OCI-LY7 (cell line): ENCODE measurements at regions not wholly inside any gene's neighbourhood (a gene's known extent, or its start where the extent isn't known, plus 50 kb on each side); places are given as distances from the start of the nearest gene placed in this dataset.

Experiments used
- BruUV-seq: library from RNA; stranded (reverse); fragments of 400-500 nt; replicated peaks from 2 replicates; lab custom pipeline; 2021; lab: Mats Ljungman, UMichigan
- CTCF ChIA-PET: fragments of 300-600 bp; sonication (Branson Sonifier 250); formaldehyde crosslinking; loops from one replicate; lab custom pipeline; 2022; ENCODE audit warnings: antibody characterized with exemption; ENCODE audit not compliant: unreplicated experiment; lab: Charles Lee
- POLR2A ChIA-PET: fragments of 300-600 bp; sonication (Branson Sonifier 250); formaldehyde crosslinking; loops from one replicate; lab custom pipeline; 2022; ENCODE audit warnings: antibody characterized with exemption; lab: Charles Lee
- DNase-seq: peaks from one replicate; pipeline ENCODE4 v3.0.0-alpha.2; 2015; ENCODE audit warnings: low spot score
- H2AFZ ChIP-seq: fragments of 200-600 bp; sonication (generic), shearing (Covaris generic); 2 replicates; pipeline ENCODE4 v1.6.1; 2014; ENCODE audit warnings: mild to moderate bottlenecking, antibody characterized with exemption, low read length, moderate library complexity
- H3K27ac ChIP-seq: fragments of 200-600 bp; sonication (generic); 2 replicates; pipeline ENCODE4 v1.5.1; 2014; ENCODE audit warnings: mixed run types, low read depth, mild to moderate bottlenecking, moderate library complexity, low read length, inconsistent platforms; ENCODE audit not compliant: poor library complexity, severe bottlenecking
- H3K36me3 ChIP-seq: fragments of 200-600 bp; sonication (generic); 2 replicates; pipeline ENCODE4 v1.6.1; 2014; ENCODE audit warnings: mild to moderate bottlenecking, antibody characterized with exemption, low read length, moderate library complexity, mixed read lengths; ENCODE audit not compliant: insufficient read depth
- H3K4me1 ChIP-seq: fragments of 200-600 bp; sonication (generic); 2 replicates; pipeline ENCODE4 v1.5.1; 2014; ENCODE audit warnings: mild to moderate bottlenecking, low read length; ENCODE audit not compliant: insufficient read depth, poor library complexity, severe bottlenecking
- H3K4me2 ChIP-seq: fragments of 200-600 bp; sonication (generic); 2 replicates; pipeline ENCODE4 v1.6.1; 2014; ENCODE audit warnings: mild to moderate bottlenecking, low read length
- H3K4me3 ChIP-seq: fragments of 200-600 bp; sonication (generic); 2 replicates; pipeline ENCODE4 v1.5.1; 2014; ENCODE audit warnings: mild to moderate bottlenecking, low read depth, low read length; ENCODE audit not compliant: poor library complexity, severe bottlenecking
- H3K79me2 ChIP-seq: fragments of 200-600 bp; sonication (generic); 2 replicates; pipeline ENCODE4 v1.6.1; 2016; ENCODE audit warnings: low read depth, mild to moderate bottlenecking, low read length, moderate library complexity, mixed read lengths; ENCODE audit not compliant: insufficient read depth
- H3K9me2 ChIP-seq: fragments of 200-600 bp; sonication (generic); 2 replicates; pipeline ENCODE4 v1.6.1; 2016; ENCODE audit warnings: mild to moderate bottlenecking, low read length, mixed read lengths; ENCODE audit not compliant: insufficient read depth
- H3K9me3 ChIP-seq: fragments of 200-600 bp; sonication (generic); 2 replicates; pipeline ENCODE4 v1.6.1; 2014; ENCODE audit warnings: mild to moderate bottlenecking, mixed run types, low read length, mixed read lengths
- H4K20me1 ChIP-seq: fragments of 200-600 bp; sonication (generic); 2 replicates; pipeline ENCODE4 v1.6.1; 2014; ENCODE audit warnings: mild to moderate bottlenecking, antibody characterized with exemption, low read length, moderate library complexity, mixed read lengths; ENCODE audit not compliant: insufficient read depth
- EZH2phosphoT487 ChIP-seq: fragments of 200-600 bp; sonication (generic); IDR thresholded peaks from 2 replicates; pipeline ENCODE4 v1.6.1; 2018; ENCODE audit warnings: low read depth, borderline replicate concordance, mild to moderate bottlenecking, mixed run types, antibody characterized with exemption, low read length, moderate library complexity, mixed read lengths
- intact Hi-C: fragments of 100-400 bp; cut with micrococcal nuclease; formaldehyde crosslinking; loops from one replicate; pipeline ENCODE4 v1.10.0; 2022; ENCODE audit not compliant: unreplicated experiment
- TF ChIP-seq, protein P1 (sequence below): fragments of 200-600 bp; sonication (generic); conservative IDR thresholded peaks from 2 replicates; pipeline ENCODE4 v1.5.1; 2014; ENCODE audit warnings: mild to moderate bottlenecking, antibody characterized with exemption, low read length, moderate library complexity, mixed read lengths

DNA sequence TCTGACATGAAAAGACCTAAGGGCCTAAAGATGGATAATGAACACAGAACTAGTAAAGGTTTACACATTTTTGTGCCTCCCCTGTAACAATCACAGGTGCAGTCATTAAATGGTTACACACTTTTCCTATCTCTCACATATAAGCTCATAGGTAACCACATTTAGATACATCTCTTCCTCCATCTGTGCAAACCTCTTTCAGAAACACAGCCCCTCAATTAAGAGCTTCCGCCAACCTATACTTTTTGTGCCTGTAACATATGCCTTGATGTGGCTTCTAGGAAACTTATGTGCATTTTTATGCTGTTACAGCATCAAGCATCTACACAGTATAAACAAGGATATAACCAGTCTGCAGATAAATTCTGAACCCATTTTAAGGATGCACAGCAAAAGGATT, 643.3 kb downstream of the BCL11A start:
- Histone ChIP-seq H3K79me2 (no peaks in the 10 kb centered on the region), H3K4me3 (no peak overlapping the region), H3K36me3 (no peaks in the 10 kb centered on the region), H3K27ac (no peak overlapping the region), H3K9me3 (no peaks in the 10 kb centered on the region), H4K20me1 (no peaks in the 10 kb centered on the region), H2AFZ (no peak overlapping the region), H3K4me1 (peaks cover 8% of the 10 kb centered on the region), H3K4me2 (no peak overlapping the region; the same call in 1 of the 2 replicates), H3K9me2 (no peaks in the 10 kb centered on the region)
- no TSS peak for BruUV-seq
- peak; percentile 17 for DNase-seq
- intact Hi-C loops = no loop called here
- TF ChIP-seq, protein P1, sequence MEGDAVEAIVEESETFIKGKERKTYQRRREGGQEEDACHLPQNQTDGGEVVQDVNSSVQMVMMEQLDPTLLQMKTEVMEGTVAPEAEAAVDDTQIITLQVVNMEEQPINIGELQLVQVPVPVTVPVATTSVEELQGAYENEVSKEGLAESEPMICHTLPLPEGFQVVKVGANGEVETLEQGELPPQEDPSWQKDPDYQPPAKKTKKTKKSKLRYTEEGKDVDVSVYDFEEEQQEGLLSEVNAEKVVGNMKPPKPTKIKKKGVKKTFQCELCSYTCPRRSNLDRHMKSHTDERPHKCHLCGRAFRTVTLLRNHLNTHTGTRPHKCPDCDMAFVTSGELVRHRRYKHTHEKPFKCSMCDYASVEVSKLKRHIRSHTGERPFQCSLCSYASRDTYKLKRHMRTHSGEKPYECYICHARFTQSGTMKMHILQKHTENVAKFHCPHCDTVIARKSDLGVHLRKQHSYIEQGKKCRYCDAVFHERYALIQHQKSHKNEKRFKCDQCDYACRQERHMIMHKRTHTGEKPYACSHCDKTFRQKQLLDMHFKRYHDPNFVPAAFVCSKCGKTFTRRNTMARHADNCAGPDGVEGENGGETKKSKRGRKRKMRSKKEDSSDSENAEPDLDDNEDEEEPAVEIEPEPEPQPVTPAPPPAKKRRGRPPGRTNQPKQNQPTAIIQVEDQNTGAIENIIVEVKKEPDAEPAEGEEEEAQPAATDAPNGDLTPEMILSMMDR = no peak
- TF ChIP-seq EZH2phosphoT487 = no peak
- ChIA-PET POLR2A (interaction anchor here (1.3 kb wide), 1 partner anchor 13 kb away, joined by 4 read pairs; no protein-coding TSS in a partner anchor), CTCF (no interaction called here)

DNA sequence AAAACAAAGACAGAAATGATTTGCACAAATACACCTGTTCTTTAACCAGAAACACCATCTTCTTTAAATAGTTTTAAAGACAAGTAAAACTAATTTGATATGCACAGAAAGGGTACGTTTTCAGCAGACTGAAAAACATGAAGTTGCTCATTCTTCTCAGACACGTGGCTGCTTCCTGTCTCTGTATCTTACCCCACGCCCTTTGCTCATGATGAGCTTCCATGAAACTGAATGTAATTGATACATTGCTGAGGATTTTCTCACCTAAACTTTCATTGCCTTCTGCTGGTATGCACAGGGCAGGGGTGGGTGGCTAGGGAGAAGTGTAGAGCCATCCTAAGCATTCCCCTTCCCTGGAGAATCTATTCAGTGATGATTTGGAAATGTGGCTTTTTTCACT, 644.3 kb downstream of the BCL11A start:
- peaks cover 8% of the 10 kb centered on the region for H3K4me1 ChIP-seq
- H3K27ac ChIP-seq = no peak overlapping the region
- H3K9me2 ChIP-seq = no peaks in the 10 kb centered on the region
- CTCF ChIA-PET = no interaction called here
- H3K4me2 ChIP-seq = no peak overlapping the region
- no peaks in the 10 kb centered on the region for H4K20me1 ChIP-seq
- no peak for DNase-seq
- H2AFZ ChIP-seq = no peak overlapping the region
- H3K79me2 ChIP-seq = no peaks in the 10 kb centered on the region
- H3K4me3 ChIP-seq = no peak overlapping the region
- TF ChIP-seq, protein P1 = no peak
- no peak for TF ChIP-seq EZH2phosphoT487
- H3K9me3 ChIP-seq = no peaks in the 10 kb centered on the region
- intact Hi-C loops = no loop called here
- H3K36me3 ChIP-seq = no peaks in the 10 kb centered on the region
- no TSS peak for BruUV-seq
- POLR2A ChIA-PET = interaction anchor here (0.9 kb wide), 1 partner anchor 63 kb away, joined by 3 read pairs; no protein-coding TSS in a partner anchor

GRCh38 chr2:59905731-59906130, 647.7 kb downstream of the BCL11A start:
- intact Hi-C loops = no loop called here
- CTCF ChIA-PET = no interaction called here
- DNase-seq = no peak
- no TSS peak for BruUV-seq
- Histone ChIP-seq H2AFZ (no peak overlapping the region), H3K4me1 (peaks cover 8% of the 10 kb centered on the region), H3K36me3 (no peaks in the 10 kb centered on the region), H4K20me1 (no peaks in the 10 kb centered on the region), H3K9me2 (no peaks in the 10 kb centered on the region), H3K9me3 (no peaks in the 10 kb centered on the region), H3K4me3 (no peak overlapping the region), H3K4me2 (no peak overlapping the region), H3K79me2 (no peaks in the 10 kb centered on the region), H3K27ac (no peak overlapping the region)
- TF ChIP-seq, protein P1 = no peak
- TF ChIP-seq EZH2phosphoT487 = no peak
- POLR2A ChIA-PET = no interaction called here
